ENCODE measurements at regions not wholly inside any gene's neighbourhood (a gene's known extent, or its start where the extent isn't known, plus 50 kb on each side); places are given as distances from the start of the nearest gene placed in this dataset.

- TF ChIP-seq EP300 (IDR thresholded peaks at IDR 0.05) (no peak), CTCF (IDR thresholded peaks at IDR 0.05) (no peak), POLR2A (IDR thresholded peaks at IDR 0.05) (no peak)
These were observed 274.0 kb downstream of the TSN start for GRCh38 chr2:122029456-122029855.
